ENCODE measurements at regions not wholly inside any gene's neighbourhood (a gene's known extent, or its start where the extent isn't known, plus 50 kb on each side); places are given as distances from the start of the nearest gene placed in this dataset.
A peak's percentile ranks its signal among the peaks of the same experiment; 100 is the strongest.
"Not testable (repeated sequence)": the region's sequence is repeated elsewhere in the genome, so short reads cannot be mapped to it uniquely, and the experiment has no call there.

DNA sequence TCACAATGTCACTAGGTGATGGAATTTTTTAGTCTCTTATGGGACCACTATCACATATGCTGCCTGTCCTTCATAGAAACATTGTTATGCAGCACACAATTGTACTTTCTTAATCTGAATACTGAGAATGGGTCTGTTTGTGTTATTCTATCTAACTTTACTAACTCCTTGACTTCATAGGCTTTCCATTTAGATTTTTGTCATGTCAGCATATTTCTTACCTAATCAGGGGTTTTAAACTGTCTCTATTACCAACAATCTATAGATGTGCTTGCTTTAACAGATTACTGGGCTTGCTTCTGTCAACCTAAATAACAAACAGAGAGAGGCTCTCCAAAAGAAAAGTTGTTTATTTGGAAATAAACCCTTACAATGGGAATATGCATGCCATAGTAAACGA is 289.6 kb upstream of the ZNF804A start:
- Mint-ChIP-seq H3K27me3 (no peaks in the 10 kb centered on the region), H3K9me3 (no peaks in the 10 kb centered on the region), H3K36me3 (no peaks in the 10 kb centered on the region), H3K4me1 (no peaks in the 10 kb centered on the region), H3K27ac (no peak overlapping the region), H3K4me3 (no peak overlapping the region)
- no peak for ATAC-seq

DNA sequence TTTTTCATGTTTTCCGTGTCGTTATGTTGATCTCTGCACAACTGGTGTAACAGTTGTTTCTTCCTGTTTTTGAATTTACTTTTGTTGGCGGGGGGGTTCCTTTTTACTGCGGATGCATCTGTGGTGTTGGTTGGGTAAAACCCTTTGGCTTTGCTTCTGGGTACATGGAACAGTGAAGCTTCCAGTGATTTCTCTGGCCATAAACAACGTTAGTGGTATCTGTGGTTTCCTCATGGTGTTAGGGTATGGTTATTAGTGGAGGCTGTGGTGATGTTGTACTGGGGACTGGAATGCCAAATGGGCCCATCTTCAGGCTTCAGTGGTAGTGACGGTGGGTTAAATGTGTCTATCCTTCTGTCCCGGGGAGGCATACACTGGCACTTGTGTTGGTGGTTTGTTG is 285.4 kb upstream of the ZNF804A start:
- Mint-ChIP-seq H3K9me3 (no peaks in the 10 kb centered on the region), H3K27me3 (no peaks in the 10 kb centered on the region), H3K4me3 (no peak overlapping the region), H3K4me1 (no peaks in the 10 kb centered on the region), H3K27ac (no peak overlapping the region), H3K36me3 (no peaks in the 10 kb centered on the region)
- no peak for ATAC-seq

DNA sequence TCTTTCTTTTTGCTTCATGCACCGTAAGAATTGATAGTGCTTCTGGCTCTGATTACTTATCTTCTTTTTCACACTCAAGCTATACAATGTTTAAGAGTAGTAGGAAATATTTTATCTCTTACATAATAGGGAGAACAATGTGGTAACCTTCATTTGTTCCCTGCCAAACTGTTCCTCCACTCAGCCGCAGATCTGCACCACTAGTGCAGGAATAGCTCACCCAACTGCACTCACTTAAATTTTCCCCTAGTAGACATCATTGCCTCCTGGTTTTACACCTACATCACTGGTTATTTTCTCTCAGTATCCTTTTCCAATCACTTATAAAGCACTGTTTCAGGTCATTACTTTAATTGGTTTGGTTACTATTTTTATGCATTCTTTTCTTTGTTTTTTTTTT is 283.5 kb upstream of the ZNF804A start:
- no peaks in the 10 kb centered on the region for H3K27me3 Mint-ChIP-seq
- H3K4me1 Mint-ChIP-seq, result no peaks in the 10 kb centered on the region
- H3K36me3 Mint-ChIP-seq, result no peaks in the 10 kb centered on the region
- no peak for ATAC-seq
- no peak overlapping the region for H3K4me3 Mint-ChIP-seq
- no peaks in the 10 kb centered on the region for H3K9me3 Mint-ChIP-seq
- no peak overlapping the region for H3K27ac Mint-ChIP-seq

DNA sequence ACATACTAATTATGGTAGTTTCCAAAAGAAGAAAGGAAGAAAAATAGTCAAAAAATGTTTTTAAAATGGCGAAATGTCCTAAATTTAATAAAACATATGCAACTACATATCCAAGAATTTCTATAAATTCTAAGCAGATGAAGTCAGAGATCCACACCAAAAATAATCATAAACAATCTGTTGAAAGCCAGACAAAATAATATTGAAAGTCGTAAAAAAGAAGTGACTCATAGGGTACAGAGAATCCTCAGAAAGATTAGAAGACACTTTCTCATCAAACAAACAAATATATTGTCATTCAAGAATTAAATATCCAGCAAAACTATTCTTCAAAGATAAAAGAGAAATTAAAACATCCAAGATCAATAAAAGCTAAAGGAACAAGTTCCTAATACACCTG is 281.4 kb upstream of the ZNF804A start:
- Mint-ChIP-seq H3K9me3 (peaks cover 2% of the 10 kb centered on the region), H3K36me3 (no peaks in the 10 kb centered on the region), H3K27ac (no peak overlapping the region), H3K4me3 (no peak overlapping the region), H3K27me3 (no peaks in the 10 kb centered on the region), H3K4me1 (no peaks in the 10 kb centered on the region)
- no peak for ATAC-seq

DNA sequence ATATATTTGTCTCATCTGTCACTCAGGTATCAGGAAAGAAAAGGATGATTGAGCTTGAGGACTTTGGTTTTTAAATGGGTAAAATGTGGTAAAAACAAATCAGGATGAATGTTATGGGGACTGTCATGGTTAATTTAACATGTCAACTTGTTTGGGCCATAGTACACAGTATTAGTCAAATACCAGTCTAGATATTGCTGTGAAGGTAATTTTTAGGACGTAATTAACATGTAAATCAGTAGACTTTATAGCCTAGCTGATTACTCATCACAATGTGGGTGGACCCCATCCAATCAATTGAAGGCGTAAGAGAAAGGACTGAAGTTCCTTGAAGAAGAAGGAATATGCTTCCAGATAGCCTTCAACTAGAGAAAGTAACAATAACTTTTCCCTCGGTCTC is 275.7 kb upstream of the ZNF804A start:
- Mint-ChIP-seq H3K36me3 (no peaks in the 10 kb centered on the region), H3K27ac (no peak overlapping the region), H3K4me3 (no peak overlapping the region), H3K4me1 (no peaks in the 10 kb centered on the region), H3K9me3 (peaks cover 2% of the 10 kb centered on the region), H3K27me3 (no peaks in the 10 kb centered on the region)
- ATAC-seq, result no peak

DNA sequence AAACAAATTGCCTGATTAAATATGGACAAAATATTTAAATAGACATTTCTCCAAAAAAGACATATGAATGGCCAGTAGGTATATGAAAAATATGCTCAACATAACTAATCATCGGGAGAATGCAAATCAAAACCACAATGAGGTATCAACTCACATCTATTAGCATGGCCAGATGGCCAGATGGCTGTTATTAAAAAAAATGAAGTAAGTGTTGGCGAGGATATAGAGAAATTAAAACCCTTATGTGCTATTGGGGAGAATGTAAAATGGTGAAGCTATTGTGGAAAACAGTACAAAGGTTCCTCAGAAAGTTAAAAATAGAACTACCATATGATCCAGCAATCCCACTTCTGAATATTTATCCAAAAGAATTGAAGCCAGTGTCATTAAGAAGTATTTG is 272.3 kb upstream of the ZNF804A start:
- H3K36me3 Mint-ChIP-seq, result no peaks in the 10 kb centered on the region
- no peaks in the 10 kb centered on the region for H3K27me3 Mint-ChIP-seq
- H3K27ac Mint-ChIP-seq, result no peak overlapping the region
- peaks cover 2% of the 10 kb centered on the region for H3K9me3 Mint-ChIP-seq
- ATAC-seq, result no peak
- H3K4me1 Mint-ChIP-seq, result no peaks in the 10 kb centered on the region
- no peak overlapping the region for H3K4me3 Mint-ChIP-seq

DNA sequence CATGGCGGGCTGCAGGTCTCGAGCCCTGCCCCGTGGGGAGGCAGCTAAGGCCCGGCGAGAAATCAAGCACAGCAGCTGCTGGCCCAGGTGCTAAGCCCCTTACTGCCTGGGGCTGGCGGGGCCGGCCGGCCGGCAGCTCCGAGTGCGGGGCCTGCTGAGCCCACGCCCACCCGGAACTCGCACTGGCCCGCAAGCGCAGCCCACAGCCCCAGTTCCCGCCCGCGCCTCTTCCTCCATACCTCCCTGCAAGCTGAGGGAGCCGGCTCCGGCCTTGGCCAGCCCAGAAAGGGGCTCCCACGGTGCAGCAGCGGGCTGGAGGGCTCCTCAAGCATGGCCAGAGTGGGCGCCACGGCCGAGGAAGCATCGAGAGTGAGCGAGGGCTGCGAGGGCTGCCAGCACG is 270.5 kb upstream of the ZNF804A start:
- not testable (repeated sequence) for ATAC-seq, H3K27ac Mint-ChIP-seq, H3K27me3 Mint-ChIP-seq, H3K9me3 Mint-ChIP-seq, H3K4me3 Mint-ChIP-seq, H3K36me3 Mint-ChIP-seq, H3K4me1 Mint-ChIP-seq

DNA sequence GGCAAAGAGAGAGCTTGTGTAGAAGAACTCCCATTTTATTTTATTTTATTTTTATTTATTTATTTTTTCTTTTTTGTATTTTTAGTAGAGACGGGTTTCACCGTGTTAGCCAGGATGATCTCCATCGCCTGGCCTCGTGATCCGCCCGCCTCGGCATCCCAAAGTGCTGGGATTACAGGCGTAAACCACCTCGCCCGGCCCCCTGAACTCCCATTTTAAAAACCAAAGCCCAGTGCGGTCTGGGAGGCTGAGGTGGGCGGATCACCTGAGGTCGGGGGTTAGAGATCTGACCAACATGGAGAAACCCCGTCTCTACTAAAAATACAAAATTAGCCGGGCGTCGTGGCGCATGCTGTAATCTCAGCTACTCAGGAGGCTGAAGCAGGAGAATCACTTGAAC is 267.8 kb upstream of the ZNF804A start:
- H3K4me1 Mint-ChIP-seq, H3K27me3 Mint-ChIP-seq, H3K36me3 Mint-ChIP-seq, ATAC-seq, H3K27ac Mint-ChIP-seq, H3K4me3 Mint-ChIP-seq, H3K9me3 Mint-ChIP-seq: not testable (repeated sequence)

DNA sequence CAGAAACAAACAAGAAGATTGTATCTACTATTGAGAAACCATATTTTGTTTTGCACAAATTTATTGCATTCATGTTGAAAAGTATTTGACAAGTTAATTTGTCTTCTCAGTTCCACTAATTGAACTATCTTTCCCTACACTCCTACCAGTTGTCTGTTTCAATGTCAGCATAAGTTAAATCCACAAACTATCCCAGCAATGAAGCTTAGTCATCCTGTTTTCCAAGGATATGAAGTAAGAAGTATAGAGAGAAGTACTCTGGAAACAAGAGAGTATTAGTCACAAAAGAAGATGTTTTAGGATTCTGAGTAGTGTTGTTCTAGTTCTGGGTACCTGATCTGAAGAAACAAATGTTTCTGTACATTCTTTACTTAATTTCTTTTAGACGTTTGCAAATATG is 261.6 kb upstream of the ZNF804A start:
- H3K9me3 Mint-ChIP-seq, result no peaks in the 10 kb centered on the region
- H3K27ac Mint-ChIP-seq, result no peak overlapping the region
- H3K36me3 Mint-ChIP-seq, result no peaks in the 10 kb centered on the region

DNA sequence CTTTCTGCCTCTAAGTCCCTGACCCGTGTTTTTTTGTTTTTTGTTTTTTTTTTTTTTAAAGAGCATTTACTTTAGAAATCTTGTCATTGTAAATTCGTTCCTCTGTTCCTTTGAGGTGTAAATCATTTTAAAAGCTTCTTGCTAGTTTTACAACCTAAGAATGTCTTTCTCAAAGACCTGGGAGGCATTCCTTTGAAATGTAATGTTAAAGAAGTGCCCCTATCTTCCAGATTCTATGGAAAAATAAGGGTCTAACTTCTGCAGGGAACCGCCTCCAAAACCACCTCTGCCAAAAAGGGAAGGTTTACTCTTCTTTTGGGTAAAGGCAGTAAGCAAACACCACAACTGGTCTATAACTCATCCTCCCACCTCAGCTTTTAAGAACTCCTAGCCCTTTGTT is 259.6 kb upstream of the ZNF804A start:
- Mint-ChIP-seq H3K27me3 (no peaks in the 10 kb centered on the region), H3K9me3 (no peaks in the 10 kb centered on the region), H3K27ac (no peak overlapping the region), H3K4me1 (no peaks in the 10 kb centered on the region), H3K4me3 (no peak overlapping the region), H3K36me3 (no peaks in the 10 kb centered on the region)
- ATAC-seq, result no peak

More for the DNA sequence above, 261.6 kb upstream of the ZNF804A start:
- Mint-ChIP-seq H3K4me3 (no peak overlapping the region), H3K4me1 (no peaks in the 10 kb centered on the region), H3K27me3 (no peaks in the 10 kb centered on the region)
- ATAC-seq, result no peak

DNA sequence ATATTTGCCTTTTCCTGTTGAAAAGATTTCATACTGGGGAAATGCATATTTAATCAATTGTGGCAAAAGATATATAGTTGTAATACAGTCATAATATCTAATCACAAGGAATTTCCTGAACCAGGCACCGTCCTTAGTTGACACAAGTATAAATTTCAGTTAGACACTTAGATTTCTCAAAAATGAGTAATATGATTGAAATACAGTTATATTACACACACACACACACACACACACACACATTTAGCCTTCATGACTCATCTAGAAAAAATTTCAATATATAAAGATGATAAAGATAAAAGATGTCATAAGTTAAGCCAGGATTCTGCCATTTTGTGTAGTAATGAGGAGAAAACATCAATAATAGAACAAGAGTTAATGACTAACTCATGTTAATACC is 258.4 kb upstream of the ZNF804A start:
- Mint-ChIP-seq H3K27ac (no peak overlapping the region), H3K4me3 (no peak overlapping the region), H3K36me3 (no peaks in the 10 kb centered on the region), H3K4me1 (no peaks in the 10 kb centered on the region), H3K9me3 (no peaks in the 10 kb centered on the region), H3K27me3 (no peaks in the 10 kb centered on the region)
- no peak for ATAC-seq

DNA sequence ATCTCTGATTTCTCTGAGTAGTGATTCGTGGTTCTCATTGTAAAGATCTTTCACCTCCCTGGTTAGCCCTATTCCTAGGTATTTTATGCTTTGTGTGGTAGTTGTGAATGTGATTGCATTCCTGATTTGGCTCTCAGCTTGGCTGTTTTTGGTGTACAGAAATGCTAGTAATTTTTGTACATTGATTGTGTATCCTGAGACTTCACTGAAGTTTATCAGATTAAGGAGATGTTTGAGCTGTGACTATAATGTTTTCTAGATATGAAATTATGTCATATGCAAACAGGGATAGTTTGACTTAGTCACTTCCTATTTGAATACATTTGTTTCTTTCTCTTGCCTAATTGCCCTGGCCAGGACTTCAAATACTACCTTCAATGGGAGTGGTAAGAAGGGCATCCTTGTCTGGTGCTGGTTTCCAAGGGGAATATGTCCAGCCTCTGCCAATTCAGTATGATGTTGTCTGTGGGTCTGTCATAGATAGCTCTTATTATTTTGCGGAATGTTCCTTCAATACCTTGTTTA is 251.9 kb upstream of the ZNF804A start:
- H3K4me3 Mint-ChIP-seq, result no peak overlapping the region
- no peaks in the 10 kb centered on the region for H3K27me3 Mint-ChIP-seq
- peaks cover 8% of the 10 kb centered on the region for H3K9me3 Mint-ChIP-seq
- H3K27ac Mint-ChIP-seq, result no peak overlapping the region
- peaks cover 9% of the 10 kb centered on the region for H3K36me3 Mint-ChIP-seq
- peaks cover 9% of the 10 kb centered on the region for H3K4me1 Mint-ChIP-seq
- ATAC-seq, result no peak

DNA sequence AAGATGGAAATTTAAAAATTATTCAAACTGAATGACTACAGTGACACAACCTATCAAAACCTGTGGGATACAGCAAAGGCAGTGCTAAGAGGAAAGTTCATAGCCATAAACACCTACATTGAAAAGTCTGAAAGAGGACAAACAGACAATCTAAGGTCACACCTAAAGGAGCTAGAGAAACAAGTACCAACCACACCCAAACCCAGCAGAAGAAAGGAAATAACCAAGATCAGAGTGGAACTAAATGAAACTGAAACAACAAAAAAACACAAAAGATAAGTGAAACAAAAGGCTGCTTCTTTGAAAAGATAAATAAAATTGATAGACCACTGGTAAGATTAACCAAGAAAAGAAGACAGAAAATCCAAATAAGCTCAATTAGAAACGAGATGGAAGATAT is 247.2 kb upstream of the ZNF804A start:
- peaks cover 8% of the 10 kb centered on the region for H3K9me3 Mint-ChIP-seq
- ATAC-seq, result no peak
- H3K4me3 Mint-ChIP-seq, result no peak overlapping the region
- peaks cover 9% of the 10 kb centered on the region for H3K36me3 Mint-ChIP-seq
- H3K27me3 Mint-ChIP-seq, result no peaks in the 10 kb centered on the region
- H3K4me1 Mint-ChIP-seq, result peaks cover 13% of the 10 kb centered on the region
- peak overlapping the region; percentile 23 for H3K27ac Mint-ChIP-seq

DNA sequence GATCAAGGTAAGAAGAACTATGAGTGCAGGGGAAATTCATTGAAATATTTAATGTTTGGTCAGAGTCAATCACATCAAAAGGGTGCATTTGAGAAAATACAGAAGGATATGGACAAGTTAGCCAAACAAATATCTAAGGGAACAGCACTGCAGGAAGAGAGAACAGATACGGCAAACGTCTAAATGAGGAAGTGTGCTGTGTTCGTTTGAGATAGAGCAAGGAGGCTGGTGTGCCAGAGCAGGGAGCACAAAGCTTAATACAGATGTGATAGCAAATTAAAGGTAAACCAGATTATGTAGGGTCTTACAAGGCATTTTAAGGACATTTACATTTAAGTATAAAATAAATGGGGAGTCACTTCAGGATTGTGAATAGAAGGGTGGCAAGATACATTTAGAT is 241.3 kb upstream of the ZNF804A start:
- Mint-ChIP-seq H3K9me3 (peaks cover 3% of the 10 kb centered on the region), H3K36me3 (no peaks in the 10 kb centered on the region), H3K27me3 (no peaks in the 10 kb centered on the region), H3K4me3 (no peak overlapping the region), H3K4me1 (peaks cover 10% of the 10 kb centered on the region), H3K27ac (no peak overlapping the region)
- no peak for ATAC-seq

DNA sequence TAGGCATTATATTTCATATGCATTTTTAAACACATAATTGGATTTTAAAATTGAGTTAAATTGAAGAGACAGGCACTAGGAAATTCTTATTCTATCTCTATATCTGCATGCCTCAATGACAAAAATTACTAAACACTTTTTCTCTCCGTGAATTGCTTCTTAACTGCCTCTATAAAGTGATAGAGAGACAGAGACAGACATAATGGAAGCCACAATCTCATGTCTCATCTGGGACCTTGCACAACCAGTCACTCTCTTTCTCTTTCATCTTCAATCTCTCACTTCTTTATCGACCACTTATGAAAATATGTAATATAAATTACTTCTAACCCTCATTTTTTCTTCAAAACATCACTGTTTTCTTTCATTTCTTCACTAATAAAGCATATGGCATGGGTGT is 238.9 kb upstream of the ZNF804A start:
- Mint-ChIP-seq H3K4me1 (peaks cover 15% of the 10 kb centered on the region), H3K9me3 (peaks cover 3% of the 10 kb centered on the region), H3K27ac (no peak overlapping the region), H3K36me3 (no peaks in the 10 kb centered on the region), H3K27me3 (no peaks in the 10 kb centered on the region), H3K4me3 (no peak overlapping the region)
- no peak for ATAC-seq

DNA sequence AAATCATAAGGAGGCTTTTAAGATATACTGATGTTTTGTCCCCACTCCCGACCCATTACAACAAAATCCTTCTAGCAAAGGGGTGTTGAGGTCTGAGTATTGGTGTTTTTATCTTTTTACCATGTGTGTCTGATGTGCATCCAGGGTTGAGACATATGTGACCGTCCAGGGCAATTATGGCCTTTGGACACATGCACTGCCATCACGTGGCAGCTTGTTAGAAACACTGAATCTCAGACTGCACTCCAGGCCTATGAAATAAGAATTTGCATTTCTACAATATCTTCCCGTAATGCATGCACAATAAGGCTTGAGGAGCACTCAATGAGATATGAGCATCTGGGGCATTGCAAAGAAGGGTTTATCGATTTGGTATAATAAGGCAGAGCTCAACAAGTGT is 235.1 kb upstream of the ZNF804A start:
- peaks cover 6% of the 10 kb centered on the region for H3K4me1 Mint-ChIP-seq
- ATAC-seq, result no peak
- H3K9me3 Mint-ChIP-seq, result peaks cover 3% of the 10 kb centered on the region
- H3K36me3 Mint-ChIP-seq, result no peaks in the 10 kb centered on the region
- H3K4me3 Mint-ChIP-seq, result no peak overlapping the region
- no peaks in the 10 kb centered on the region for H3K27me3 Mint-ChIP-seq
- H3K27ac Mint-ChIP-seq, result no peak overlapping the region

DNA sequence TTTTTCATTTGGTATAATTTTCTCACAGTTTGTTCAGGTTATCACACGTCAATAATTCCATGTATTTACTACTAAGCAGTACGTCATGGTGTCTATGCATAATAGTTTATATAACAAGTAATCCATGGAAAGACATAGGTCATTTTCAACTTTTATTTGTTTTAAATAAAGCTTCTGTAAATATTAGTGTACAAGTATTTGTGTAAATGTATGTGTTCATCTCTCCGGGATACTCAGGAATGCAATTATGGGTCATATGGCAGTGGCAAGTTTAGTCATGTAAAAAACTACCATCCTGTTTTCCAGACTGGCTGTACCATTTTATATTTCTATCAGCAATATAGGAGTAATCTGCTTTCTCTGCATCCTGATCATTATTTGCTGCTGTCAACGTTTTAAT is 231.1 kb upstream of the ZNF804A start:
- ATAC-seq, result no peak
- no peaks in the 10 kb centered on the region for H3K27me3 Mint-ChIP-seq

More for the DNA sequence above, 231.1 kb upstream of the ZNF804A start:
- no peak overlapping the region for H3K4me3 Mint-ChIP-seq
- no peaks in the 10 kb centered on the region for H3K36me3 Mint-ChIP-seq
- H3K9me3 Mint-ChIP-seq, result peaks cover 12% of the 10 kb centered on the region
- H3K4me1 Mint-ChIP-seq, result peaks cover 16% of the 10 kb centered on the region
- no peak overlapping the region for H3K27ac Mint-ChIP-seq

Measured in stimulated activated memory B cell treated with anti-CD40 and anti-IgM and Interleukin-4, amounts not matched to agents 10 μg/mL and 1 μg/mL and 100 μg/mL, for 72 hours (primary cell).